ENCODE measurements at regions not wholly inside any gene's neighbourhood (a gene's known extent, or its start where the extent isn't known, plus 50 kb on each side); places are given as distances from the start of the nearest gene placed in this dataset.
"Not testable (repeated sequence)": the region's sequence is repeated elsewhere in the genome, so short reads cannot be mapped to it uniquely, and the experiment has no call there.

- no peak for DNase-seq
- Mint-ChIP-seq H3K9me3 (no peaks in the 10 kb centered on the region), H3K36me3 (ENCODE audit: low read depth) (no peaks in the 10 kb centered on the region), H3K27me3 (peaks cover 14% of the 10 kb centered on the region), H3K4me1 (ENCODE audit: low read depth) (no peaks in the 10 kb centered on the region), H3K4me3 (no peak overlapping the region), H3K27ac (no peak overlapping the region)
These were observed 191.6 kb upstream of the TTC29 start for GRCh38 chr4:147137280-147137679.

GRCh38 chr4:147138171-147138570 lies 192.5 kb upstream of the TTC29 start:
- Mint-ChIP-seq H3K36me3 (ENCODE audit: low read depth) (no peaks in the 10 kb centered on the region), H3K27ac (no peak overlapping the region), H3K4me1 (ENCODE audit: low read depth) (no peaks in the 10 kb centered on the region), H3K9me3 (no peaks in the 10 kb centered on the region), H3K4me3 (no peak overlapping the region), H3K27me3 (peaks cover 14% of the 10 kb centered on the region)
- DNase-seq: no peak

- H3K4me3 Mint-ChIP-seq: no peak overlapping the region
- DNase-seq: no peak
- H3K9me3 Mint-ChIP-seq: no peaks in the 10 kb centered on the region
These were observed 194.0 kb upstream of the TTC29 start for GRCh38 chr4:147139455-147140198.

GRCh38 chr4:147151763-147152162 lies 206.1 kb upstream of the TTC29 start:
- Mint-ChIP-seq H3K36me3 (ENCODE audit: low read depth) (no peaks in the 10 kb centered on the region), H3K9me3 (no peaks in the 10 kb centered on the region), H3K4me1 (ENCODE audit: low read depth) (no peaks in the 10 kb centered on the region), H3K27me3 (peaks cover 21% of the 10 kb centered on the region), H3K4me3 (no peak overlapping the region), H3K27ac (no peak overlapping the region)
- no peak for DNase-seq

More at GRCh38 chr4:147139455-147140198, 194.0 kb upstream of the TTC29 start:
- Mint-ChIP-seq H3K27ac (no peak overlapping the region), H3K27me3 (peaks cover 12% of the 10 kb centered on the region), H3K36me3 (ENCODE audit: low read depth) (no peaks in the 10 kb centered on the region), H3K4me1 (ENCODE audit: low read depth) (no peaks in the 10 kb centered on the region)

GRCh38 chr4:147157860-147158701 lies 212.4 kb upstream of the TTC29 start:
- Mint-ChIP-seq H3K4me1 (ENCODE audit: low read depth) (peaks cover 2% of the 10 kb centered on the region), H3K27me3 (peaks cover 36% of the 10 kb centered on the region), H3K4me3 (no peak overlapping the region), H3K36me3 (ENCODE audit: low read depth) (no peaks in the 10 kb centered on the region), H3K27ac (no peak overlapping the region), H3K9me3 (no peaks in the 10 kb centered on the region)
- DNase-seq: no peak

GRCh38 chr4:147160908-147161513 lies 215.3 kb upstream of the TTC29 start:
- peaks cover 31% of the 10 kb centered on the region for H3K27me3 Mint-ChIP-seq
- H3K9me3 Mint-ChIP-seq: no peaks in the 10 kb centered on the region
- no peak for DNase-seq
- no peaks in the 10 kb centered on the region for H3K36me3 Mint-ChIP-seq (ENCODE audit: low read depth)
- H3K4me1 Mint-ChIP-seq (ENCODE audit: low read depth): peaks cover 2% of the 10 kb centered on the region
- H3K27ac Mint-ChIP-seq: no peak overlapping the region
- no peak overlapping the region for H3K4me3 Mint-ChIP-seq

- no peak overlapping the region for H3K4me3 Mint-ChIP-seq
- no peak overlapping the region for H3K27ac Mint-ChIP-seq
- no peaks in the 10 kb centered on the region for H3K36me3 Mint-ChIP-seq (ENCODE audit: low read depth)
- peaks cover 2% of the 10 kb centered on the region for H3K4me1 Mint-ChIP-seq (ENCODE audit: low read depth)
- H3K9me3 Mint-ChIP-seq: no peaks in the 10 kb centered on the region
- no peak for DNase-seq
- H3K27me3 Mint-ChIP-seq: peaks cover 11% of the 10 kb centered on the region
These were observed 217.6 kb upstream of the TTC29 start for GRCh38 chr4:147163311-147163710.

- H3K4me3 Mint-ChIP-seq, H3K27ac Mint-ChIP-seq: not testable (repeated sequence)
These were observed 222.5 kb upstream of the TTC29 start for GRCh38 chr4:147168200-147168599.

GRCh38 chr4:147173322-147173721 lies 227.7 kb upstream of the TTC29 start:
- DNase-seq: no peak
- Mint-ChIP-seq H3K27ac (no peak overlapping the region), H3K4me3 (no peak overlapping the region), H3K27me3 (no peaks in the 10 kb centered on the region), H3K4me1 (ENCODE audit: low read depth) (no peaks in the 10 kb centered on the region), H3K36me3 (ENCODE audit: low read depth) (no peaks in the 10 kb centered on the region), H3K9me3 (no peaks in the 10 kb centered on the region)

More at GRCh38 chr4:147168200-147168599, 222.5 kb upstream of the TTC29 start:
- not testable (repeated sequence) for H3K9me3 Mint-ChIP-seq; H3K36me3 Mint-ChIP-seq (ENCODE audit: low read depth); H3K4me1 Mint-ChIP-seq (ENCODE audit: low read depth); H3K27me3 Mint-ChIP-seq; DNase-seq

- Mint-ChIP-seq H3K9me3 (no peaks in the 10 kb centered on the region), H3K4me1 (ENCODE audit: low read depth) (no peaks in the 10 kb centered on the region), H3K36me3 (ENCODE audit: low read depth) (no peaks in the 10 kb centered on the region), H3K27ac (no peak overlapping the region), H3K4me3 (no peak overlapping the region), H3K27me3 (no peaks in the 10 kb centered on the region)
- DNase-seq: no peak
These were observed 228.3 kb upstream of the TTC29 start for GRCh38 chr4:147173797-147174432.

- Mint-ChIP-seq H3K36me3 (ENCODE audit: low read depth) (no peaks in the 10 kb centered on the region), H3K4me3 (no peak overlapping the region), H3K9me3 (no peaks in the 10 kb centered on the region), H3K27ac (no peak overlapping the region), H3K4me1 (ENCODE audit: low read depth) (no peaks in the 10 kb centered on the region), H3K27me3 (no peaks in the 10 kb centered on the region)
- DNase-seq: no peak
These were observed 228.9 kb upstream of the TTC29 start for GRCh38 chr4:147174591-147174990.

GRCh38 chr4:147175460-147176025 lies 229.9 kb upstream of the TTC29 start:
- no peak overlapping the region for H3K27ac Mint-ChIP-seq
- no peak for DNase-seq
- H3K9me3 Mint-ChIP-seq: no peaks in the 10 kb centered on the region
- H3K4me1 Mint-ChIP-seq (ENCODE audit: low read depth): no peaks in the 10 kb centered on the region
- H3K27me3 Mint-ChIP-seq: no peaks in the 10 kb centered on the region
- H3K36me3 Mint-ChIP-seq (ENCODE audit: low read depth): no peaks in the 10 kb centered on the region
- no peak overlapping the region for H3K4me3 Mint-ChIP-seq

GRCh38 chr4:147182041-147182440 lies 236.4 kb upstream of the TTC29 start:
- Mint-ChIP-seq H3K36me3 (ENCODE audit: low read depth) (no peaks in the 10 kb centered on the region), H3K4me1 (ENCODE audit: low read depth) (no peaks in the 10 kb centered on the region)

GRCh38 chr4:147192679-147193078 lies 247.0 kb upstream of the TTC29 start:
- Mint-ChIP-seq H3K27me3 (no peaks in the 10 kb centered on the region), H3K9me3 (peaks cover 12% of the 10 kb centered on the region), H3K27ac (no peak overlapping the region), H3K36me3 (ENCODE audit: low read depth) (no peaks in the 10 kb centered on the region), H3K4me1 (ENCODE audit: low read depth) (no peaks in the 10 kb centered on the region), H3K4me3 (no peak overlapping the region)
- no peak for DNase-seq

More at GRCh38 chr4:147182041-147182440, 236.4 kb upstream of the TTC29 start:
- no peak for DNase-seq
- H3K27me3 Mint-ChIP-seq: no peaks in the 10 kb centered on the region
- H3K9me3 Mint-ChIP-seq: no peaks in the 10 kb centered on the region
- H3K27ac Mint-ChIP-seq: no peak overlapping the region
- H3K4me3 Mint-ChIP-seq: no peak overlapping the region

Data from activated T-cell treated with anti-CD3 and anti-CD28 coated beads, Interleukin-2, amount 50 U/mL, for 24 hours (primary cell).